ENCODE measurements at regions not wholly inside any gene's neighbourhood (a gene's known extent, or its start where the extent isn't known, plus 50 kb on each side); places are given as distances from the start of the nearest gene placed in this dataset.

DNA sequence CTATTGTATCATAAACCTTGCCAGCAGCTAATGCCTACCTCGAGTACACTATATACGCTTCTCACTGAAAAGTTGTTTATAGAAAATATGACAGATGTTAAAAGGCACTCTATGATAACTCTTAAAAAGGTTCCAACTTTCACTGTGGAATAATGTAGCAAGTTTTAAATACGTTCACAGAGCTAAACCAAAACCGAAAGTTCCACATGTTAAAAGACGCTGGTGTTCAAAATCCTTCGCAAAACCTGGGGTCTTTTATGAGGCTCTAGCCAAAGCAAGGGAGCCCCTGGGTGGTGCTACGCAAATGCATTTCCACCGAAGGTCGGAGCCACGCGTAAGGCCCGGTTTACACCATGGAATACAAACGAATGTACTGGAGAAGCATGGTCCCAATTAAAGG, 103.7 kb upstream of the TENM3 start:
- no peak for TF ChIP-seq POLR2A (IDR thresholded peaks at IDR 0.05)
- TF ChIP-seq, protein P1, sequence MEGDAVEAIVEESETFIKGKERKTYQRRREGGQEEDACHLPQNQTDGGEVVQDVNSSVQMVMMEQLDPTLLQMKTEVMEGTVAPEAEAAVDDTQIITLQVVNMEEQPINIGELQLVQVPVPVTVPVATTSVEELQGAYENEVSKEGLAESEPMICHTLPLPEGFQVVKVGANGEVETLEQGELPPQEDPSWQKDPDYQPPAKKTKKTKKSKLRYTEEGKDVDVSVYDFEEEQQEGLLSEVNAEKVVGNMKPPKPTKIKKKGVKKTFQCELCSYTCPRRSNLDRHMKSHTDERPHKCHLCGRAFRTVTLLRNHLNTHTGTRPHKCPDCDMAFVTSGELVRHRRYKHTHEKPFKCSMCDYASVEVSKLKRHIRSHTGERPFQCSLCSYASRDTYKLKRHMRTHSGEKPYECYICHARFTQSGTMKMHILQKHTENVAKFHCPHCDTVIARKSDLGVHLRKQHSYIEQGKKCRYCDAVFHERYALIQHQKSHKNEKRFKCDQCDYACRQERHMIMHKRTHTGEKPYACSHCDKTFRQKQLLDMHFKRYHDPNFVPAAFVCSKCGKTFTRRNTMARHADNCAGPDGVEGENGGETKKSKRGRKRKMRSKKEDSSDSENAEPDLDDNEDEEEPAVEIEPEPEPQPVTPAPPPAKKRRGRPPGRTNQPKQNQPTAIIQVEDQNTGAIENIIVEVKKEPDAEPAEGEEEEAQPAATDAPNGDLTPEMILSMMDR (IDR thresholded peaks at IDR 0.05 in 8 of 11, conservative IDR thresholded peaks at IDR 0.05 in 3 of 11), result no peak
